HCT116 (cell line): ENCODE measurements at regions not wholly inside any gene's neighbourhood (a gene's known extent, or its start where the extent isn't known, plus 50 kb on each side); places are given as distances from the start of the nearest gene placed in this dataset.

Experiments used
- ATAC-seq: fragments of 200-7000 bp; cut with Tn5 transposase; 2 replicates; pipeline ENCODE4 v1.9.1; 2020; ENCODE audit warnings: mild to moderate bottlenecking, moderate library complexity
- BruUV-seq: library from RNA; stranded (reverse); fragments of 400-500 nt; replicated peaks from 2 replicates; lab custom pipeline; 2021; lab: Mats Ljungman, UMichigan
- CTCF ChIA-PET: fragments of 300-600 bp; sonication (Branson Sonifier 250); formaldehyde crosslinking; loops from one replicate; lab custom pipeline; 2021; ENCODE audit warnings: antibody characterized with exemption; lab: Charles Lee
- POLR2A ChIA-PET: fragments of 300-600, 350-600 bp; sonication (Branson Sonifier 250); formaldehyde crosslinking; loops from one replicate; lab custom pipeline; 2021; ENCODE audit warnings: antibody characterized with exemption; lab: Charles Lee
- RAD21 ChIA-PET, 2 experiments: fragments of 300-600 bp; sonication (Branson Sonifier 250); formaldehyde crosslinking; loops; one replicate each; lab custom pipeline; 2023; ENCODE audit warnings: low total read pairs in 2 of 2; ENCODE audit not compliant: uncharacterized antibody in 2 of 2, unreplicated experiment in 2 of 2, low non-redundant PET in 1 of 2; lab: Charles Lee
- DNase-seq: peaks from one replicate; pipeline ENCODE4 v3.0.0-alpha.2; 2010; ENCODE audit warnings: low read depth, low spot score
- H2AFZ ChIP-seq: fragments of 200-600 bp; shearing (Covaris generic), sonication (generic); 2 replicates; pipeline ENCODE4 v1.6.1; 2017; ENCODE audit warnings: low read depth, mixed run types, mixed read lengths, antibody characterized with exemption, low read length; ENCODE audit not compliant: poor library complexity, severe bottlenecking
- H3K27ac ChIP-seq: 2 replicates; pipeline ENCODE4 v1.5.1; 2012; ENCODE audit warnings: low read depth, low read length
- H3K27me3 ChIP-seq: fragments of 200-600 bp; sonication (generic); 2 replicates; pipeline ENCODE4 v1.6.1; 2016; ENCODE audit warnings: mixed run types, low read length, mixed read lengths; ENCODE audit not compliant: insufficient read depth
- H3K36me3 ChIP-seq, 2 experiments: fragments of 200-500 bp in 1 of 2; fragments of 200-600 bp in 1 of 2; sonication (Bioruptor generic) in 1 of 2; sonication (generic) in 1 of 2; 2 replicates each; pipeline versions ENCODE4 v1.5.1 to v1.6.1; 2014 to 2016; ENCODE audit warnings: low read length in 2 of 2, inconsistent platforms in 1 of 2, mixed read lengths in 1 of 2, mixed run types in 1 of 2; ENCODE audit not compliant: insufficient read depth in 2 of 2, control insufficient read depth in 1 of 2
- H3K4me1 ChIP-seq, 2 experiments: fragments of 200-600 bp in 1 of 2; sonication (generic) in 1 of 2; 2 replicates each; pipeline versions ENCODE4 v1.5.1 to v1.6.1; 2012 to 2017; ENCODE audit warnings: low read length in 2 of 2, inconsistent platforms in 1 of 2, mild to moderate bottlenecking in 1 of 2, mixed read lengths in 1 of 2, mixed run types in 1 of 2, moderate library complexity in 1 of 2; ENCODE audit not compliant: insufficient read depth in 2 of 2, control insufficient read depth in 1 of 2
- H3K4me2 ChIP-seq: fragments of 200-600 bp; sonication (generic); 2 replicates; pipeline ENCODE4 v1.6.1; 2017; ENCODE audit warnings: mixed run types, low read length, mixed read lengths
- H3K4me3 ChIP-seq, 2 experiments: fragments of 200-600 bp in 1 of 2; sonication (generic) in 1 of 2; replicated peaks in 1 of 2; 2 replicates each; pipeline ENCODE4 v1.5.1; 2011 to 2016; ENCODE audit warnings: low read length in 2 of 2, control low read depth in 1 of 2, low read depth in 1 of 2, mild to moderate bottlenecking in 1 of 2, mixed read lengths in 1 of 2, mixed run types in 1 of 2
- H3K79me2 ChIP-seq: fragments of 200-600 bp; sonication (generic); 2 replicates; pipeline ENCODE4 v1.6.1; 2017; ENCODE audit warnings: mild to moderate bottlenecking, mixed run types, low read length, moderate library complexity, mixed read lengths; ENCODE audit not compliant: insufficient read depth
- H3K9ac ChIP-seq: fragments of 200-600 bp; sonication (generic); 2 replicates; pipeline ENCODE4 v1.6.1; 2016; ENCODE audit warnings: low read length, mixed read lengths
- H3K9me2 ChIP-seq: fragments of 200-600 bp; sonication (generic), shearing (Covaris generic); 2 replicates; pipeline ENCODE4 v1.6.1; 2017; ENCODE audit warnings: mixed run types, mild to moderate bottlenecking, moderate library complexity; ENCODE audit not compliant: insufficient read depth
- H3K9me3 ChIP-seq, 2 experiments: fragments of 200-500 bp in 1 of 2; fragments of 200-600 bp in 1 of 2; sonication (Bioruptor generic) in 1 of 2; sonication (generic) in 1 of 2; 2 replicates each; pipeline ENCODE4 v1.6.1; 2014 to 2017; ENCODE audit warnings: low read length in 2 of 2, mixed read lengths in 2 of 2, inconsistent platforms in 1 of 2, low read depth in 1 of 2, mild to moderate bottlenecking in 1 of 2, mixed run types in 1 of 2, moderate library complexity in 1 of 2; ENCODE audit not compliant: control insufficient read depth in 1 of 2, insufficient read depth in 1 of 2
- H4K20me1 ChIP-seq: fragments of 200-600 bp; sonication (generic), shearing (Covaris generic); 2 replicates; pipeline ENCODE4 v1.6.1; 2017; ENCODE audit warnings: mixed run types, mild to moderate bottlenecking, moderate library complexity; ENCODE audit not compliant: insufficient read depth
- CBX3 ChIP-seq: IDR thresholded peaks from 2 replicates; pipeline ENCODE4 v1.6.1; 2012; ENCODE audit warnings: low read depth
- CEBPB ChIP-seq: IDR thresholded peaks from 2 replicates; pipeline ENCODE4 v1.6.1; 2012; ENCODE audit warnings: low read depth
- EGR1 ChIP-seq: IDR thresholded peaks from 2 replicates; pipeline ENCODE4 v1.6.1; 2012; ENCODE audit warnings: low read depth
- EZH2 ChIP-seq: fragments of 200-600 bp; sonication (generic); IDR thresholded peaks from 2 replicates; pipeline ENCODE4 v1.6.1; 2017; ENCODE audit warnings: antibody characterized with exemption, mixed run types
- EZH2phosphoT487 ChIP-seq: fragments of 200-600 bp; IDR thresholded peaks from 2 replicates; pipeline ENCODE4 v1.6.1; 2018; ENCODE audit warnings: antibody characterized with exemption, borderline replicate concordance
- FOSL1 ChIP-seq: IDR thresholded peaks from 2 replicates; pipeline ENCODE4 v1.6.1; 2012; ENCODE audit warnings: low read depth
- POLR2AphosphoS5 ChIP-seq: IDR thresholded peaks from 2 replicates; pipeline ENCODE4 v1.6.1; 2011; ENCODE audit warnings: mild to moderate bottlenecking, low read depth, low read length, moderate library complexity
- RAD21 ChIP-seq: IDR thresholded peaks from 2 replicates; pipeline ENCODE4 v1.6.1; 2012; ENCODE audit warnings: low read depth, mild to moderate bottlenecking
- SIN3A ChIP-seq: IDR thresholded peaks from 2 replicates; pipeline ENCODE4 v1.6.1; 2012; ENCODE audit warnings: low read depth
- SP1 ChIP-seq: IDR thresholded peaks from 2 replicates; pipeline ENCODE4 v1.6.1; 2012; ENCODE audit warnings: low read depth
- SRF ChIP-seq: IDR thresholded peaks from 2 replicates; pipeline ENCODE4 v1.6.1; 2012; ENCODE audit warnings: low read depth
- TCF7L2 ChIP-seq: IDR thresholded peaks from 2 replicates; pipeline ENCODE4 v1.7.0; 2011; ENCODE audit warnings: borderline replicate concordance, inconsistent platforms; ENCODE audit not compliant: insufficient read depth, insufficient read length; ENCODE audit errors: extremely low read depth
- YY1 ChIP-seq: IDR thresholded peaks from 2 replicates; pipeline ENCODE4 v1.6.1; 2011; ENCODE audit warnings: low read length, low read depth, moderate library complexity, mild to moderate bottlenecking; ENCODE audit not compliant: insufficient replicate concordance; ENCODE audit errors: extremely low read depth
- ZFX ChIP-seq: fragments of 450-650 bp; IDR thresholded peaks from 2 replicates; pipeline ENCODE4 v1.6.1; 2017
- intact Hi-C: fragments of 100-400 bp; cut with micrococcal nuclease; formaldehyde crosslinking; loops from 2 replicates; pipeline ENCODE4 v1.10.0; 2022
- TF ChIP-seq, protein P1 (sequence below): IDR thresholded peaks from 2 replicates; pipeline ENCODE4 v1.6.1; 2012
- TF ChIP-seq, protein P2 (sequence below): IDR thresholded peaks from 2 replicates; pipeline ENCODE4 v1.6.1; 2012; ENCODE audit warnings: low read depth
- TF ChIP-seq, protein P3 (sequence below), 3 experiments: fragments of 200-600 bp in 1 of 3; sonication (generic) in 1 of 3; IDR thresholded peaks in 2 of 3; conservative IDR thresholded peaks in 1 of 3; 2 replicates each; pipeline ENCODE4 v1.5.1; 2012 to 2017; ENCODE audit warnings: low read depth in 2 of 3, low read length in 2 of 3, antibody characterized with exemption in 1 of 3, borderline replicate concordance in 1 of 3, control low read depth in 1 of 3, mild to moderate bottlenecking in 1 of 3, mixed read lengths in 1 of 3, mixed run types in 1 of 3, moderate library complexity in 1 of 3; ENCODE audit not compliant: insufficient read depth in 1 of 3
- TF ChIP-seq, protein P4 (sequence below): IDR thresholded peaks from 2 replicates; pipeline ENCODE4 v1.6.1; 2011; ENCODE audit warnings: mild to moderate bottlenecking, low read length, moderate library complexity; ENCODE audit not compliant: insufficient replicate concordance; ENCODE audit errors: extremely low read depth
- TF ChIP-seq, protein P5 (sequence below): IDR thresholded peaks from 2 replicates; pipeline ENCODE4 v1.6.1; 2012

DNA sequence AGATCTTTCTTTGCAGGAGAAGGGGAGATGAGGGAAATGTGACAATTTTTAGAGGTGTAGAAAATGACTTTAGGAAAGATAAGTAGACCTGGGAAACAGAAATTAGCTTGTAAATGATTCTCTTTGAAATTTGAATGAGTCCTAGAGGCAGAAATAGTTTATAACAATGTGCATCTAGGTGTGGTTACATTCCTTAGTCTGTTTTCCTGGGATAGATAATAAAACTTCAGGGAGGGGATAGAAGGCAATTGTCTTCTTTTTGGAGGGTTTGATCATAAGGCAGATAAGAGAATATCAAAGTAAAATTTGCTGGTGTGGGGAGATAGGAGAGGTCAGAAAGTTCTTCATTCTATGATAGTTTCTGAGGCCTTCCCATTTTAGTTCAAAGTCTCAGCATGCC lies 1344.3 kb upstream of the LRRTM1 start:
- no peak overlapping the region for H3K4me3 ChIP-seq
- TF ChIP-seq RAD21: no peak
- no peak for TF ChIP-seq YY1
- TF ChIP-seq EZH2: no peak
- TF ChIP-seq, protein P1, sequence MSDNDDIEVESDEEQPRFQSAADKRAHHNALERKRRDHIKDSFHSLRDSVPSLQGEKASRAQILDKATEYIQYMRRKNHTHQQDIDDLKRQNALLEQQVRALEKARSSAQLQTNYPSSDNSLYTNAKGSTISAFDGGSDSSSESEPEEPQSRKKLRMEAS: no peak
- no peak for TF ChIP-seq SIN3A
- TF ChIP-seq, protein P2, sequence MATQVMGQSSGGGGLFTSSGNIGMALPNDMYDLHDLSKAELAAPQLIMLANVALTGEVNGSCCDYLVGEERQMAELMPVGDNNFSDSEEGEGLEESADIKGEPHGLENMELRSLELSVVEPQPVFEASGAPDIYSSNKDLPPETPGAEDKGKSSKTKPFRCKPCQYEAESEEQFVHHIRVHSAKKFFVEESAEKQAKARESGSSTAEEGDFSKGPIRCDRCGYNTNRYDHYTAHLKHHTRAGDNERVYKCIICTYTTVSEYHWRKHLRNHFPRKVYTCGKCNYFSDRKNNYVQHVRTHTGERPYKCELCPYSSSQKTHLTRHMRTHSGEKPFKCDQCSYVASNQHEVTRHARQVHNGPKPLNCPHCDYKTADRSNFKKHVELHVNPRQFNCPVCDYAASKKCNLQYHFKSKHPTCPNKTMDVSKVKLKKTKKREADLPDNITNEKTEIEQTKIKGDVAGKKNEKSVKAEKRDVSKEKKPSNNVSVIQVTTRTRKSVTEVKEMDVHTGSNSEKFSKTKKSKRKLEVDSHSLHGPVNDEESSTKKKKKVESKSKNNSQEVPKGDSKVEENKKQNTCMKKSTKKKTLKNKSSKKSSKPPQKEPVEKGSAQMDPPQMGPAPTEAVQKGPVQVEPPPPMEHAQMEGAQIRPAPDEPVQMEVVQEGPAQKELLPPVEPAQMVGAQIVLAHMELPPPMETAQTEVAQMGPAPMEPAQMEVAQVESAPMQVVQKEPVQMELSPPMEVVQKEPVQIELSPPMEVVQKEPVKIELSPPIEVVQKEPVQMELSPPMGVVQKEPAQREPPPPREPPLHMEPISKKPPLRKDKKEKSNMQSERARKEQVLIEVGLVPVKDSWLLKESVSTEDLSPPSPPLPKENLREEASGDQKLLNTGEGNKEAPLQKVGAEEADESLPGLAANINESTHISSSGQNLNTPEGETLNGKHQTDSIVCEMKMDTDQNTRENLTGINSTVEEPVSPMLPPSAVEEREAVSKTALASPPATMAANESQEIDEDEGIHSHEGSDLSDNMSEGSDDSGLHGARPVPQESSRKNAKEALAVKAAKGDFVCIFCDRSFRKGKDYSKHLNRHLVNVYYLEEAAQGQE: no peak
- no peak for TF ChIP-seq FOSL1
- no peak for TF ChIP-seq SRF
- TF ChIP-seq CEBPB: no peak
- no peak for TF ChIP-seq CBX3
- no peak for TF ChIP-seq POLR2AphosphoS5
- TF ChIP-seq EZH2phosphoT487: no peak
- TF ChIP-seq, protein P3, sequence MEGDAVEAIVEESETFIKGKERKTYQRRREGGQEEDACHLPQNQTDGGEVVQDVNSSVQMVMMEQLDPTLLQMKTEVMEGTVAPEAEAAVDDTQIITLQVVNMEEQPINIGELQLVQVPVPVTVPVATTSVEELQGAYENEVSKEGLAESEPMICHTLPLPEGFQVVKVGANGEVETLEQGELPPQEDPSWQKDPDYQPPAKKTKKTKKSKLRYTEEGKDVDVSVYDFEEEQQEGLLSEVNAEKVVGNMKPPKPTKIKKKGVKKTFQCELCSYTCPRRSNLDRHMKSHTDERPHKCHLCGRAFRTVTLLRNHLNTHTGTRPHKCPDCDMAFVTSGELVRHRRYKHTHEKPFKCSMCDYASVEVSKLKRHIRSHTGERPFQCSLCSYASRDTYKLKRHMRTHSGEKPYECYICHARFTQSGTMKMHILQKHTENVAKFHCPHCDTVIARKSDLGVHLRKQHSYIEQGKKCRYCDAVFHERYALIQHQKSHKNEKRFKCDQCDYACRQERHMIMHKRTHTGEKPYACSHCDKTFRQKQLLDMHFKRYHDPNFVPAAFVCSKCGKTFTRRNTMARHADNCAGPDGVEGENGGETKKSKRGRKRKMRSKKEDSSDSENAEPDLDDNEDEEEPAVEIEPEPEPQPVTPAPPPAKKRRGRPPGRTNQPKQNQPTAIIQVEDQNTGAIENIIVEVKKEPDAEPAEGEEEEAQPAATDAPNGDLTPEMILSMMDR (IDR thresholded peaks at IDR 0.05 in 2 of 3, conservative IDR thresholded peaks at IDR 0.05 in 1 of 3; ENCODE audit: borderline replicate concordance in 1 of 3, insufficient read depth in 1 of 3, low read depth in 2 of 3, low read length in 2 of 3): no peak
- TF ChIP-seq, protein P4, sequence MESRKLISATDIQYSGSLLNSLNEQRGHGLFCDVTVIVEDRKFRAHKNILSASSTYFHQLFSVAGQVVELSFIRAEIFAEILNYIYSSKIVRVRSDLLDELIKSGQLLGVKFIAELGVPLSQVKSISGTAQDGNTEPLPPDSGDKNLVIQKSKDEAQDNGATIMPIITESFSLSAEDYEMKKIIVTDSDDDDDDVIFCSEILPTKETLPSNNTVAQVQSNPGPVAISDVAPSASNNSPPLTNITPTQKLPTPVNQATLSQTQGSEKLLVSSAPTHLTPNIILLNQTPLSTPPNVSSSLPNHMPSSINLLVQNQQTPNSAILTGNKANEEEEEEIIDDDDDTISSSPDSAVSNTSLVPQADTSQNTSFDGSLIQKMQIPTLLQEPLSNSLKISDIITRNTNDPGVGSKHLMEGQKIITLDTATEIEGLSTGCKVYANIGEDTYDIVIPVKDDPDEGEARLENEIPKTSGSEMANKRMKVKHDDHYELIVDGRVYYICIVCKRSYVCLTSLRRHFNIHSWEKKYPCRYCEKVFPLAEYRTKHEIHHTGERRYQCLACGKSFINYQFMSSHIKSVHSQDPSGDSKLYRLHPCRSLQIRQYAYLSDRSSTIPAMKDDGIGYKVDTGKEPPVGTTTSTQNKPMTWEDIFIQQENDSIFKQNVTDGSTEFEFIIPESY: no peak
- TF ChIP-seq EGR1: no peak
- TF ChIP-seq ZFX: no peak
- no peak for TF ChIP-seq SP1
- no peak for TF ChIP-seq TCF7L2
- TF ChIP-seq, protein P5, sequence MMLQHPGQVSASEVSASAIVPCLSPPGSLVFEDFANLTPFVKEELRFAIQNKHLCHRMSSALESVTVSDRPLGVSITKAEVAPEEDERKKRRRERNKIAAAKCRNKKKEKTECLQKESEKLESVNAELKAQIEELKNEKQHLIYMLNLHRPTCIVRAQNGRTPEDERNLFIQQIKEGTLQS: no peak
- no TSS peak for BruUV-seq

More for the DNA sequence above, 1344.3 kb upstream of the LRRTM1 start:
- Histone ChIP-seq H3K27me3 (no peaks in the 10 kb centered on the region), H3K9ac (peak overlapping the region; percentile 19; the same call in 1 of the 2 replicates), H3K4me1 (peaks cover 17 to 41% of the 10 kb centered on the region in 2 experiments), H3K27ac (peak overlapping the region; percentile 76; the same call in 1 of the 2 replicates), H3K36me3 (peaks cover 0 to 10% of the 10 kb centered on the region in 2 experiments; a peak in 1 of 4 replicates), H3K4me2 (peak overlapping the region; percentile 61; the same call in 1 of the 2 replicates), H2AFZ (no peak overlapping the region), H3K9me2 (no peaks in the 10 kb centered on the region), H4K20me1 (no peaks in the 10 kb centered on the region), H3K9me3 (peaks cover 0 to 6% of the 10 kb centered on the region in 2 experiments; a peak in 1 of 4 replicates), H3K79me2 (no peaks in the 10 kb centered on the region)
- POLR2A ChIA-PET: no interaction called here
- CTCF ChIA-PET: no interaction called here
- RAD21 ChIA-PET: no interaction called here
- ATAC-seq (no peak), DNase-seq (no peak)
- intact Hi-C loops: no loop called here
